ENCODE measurements at regions not wholly inside any gene's neighbourhood (a gene's known extent, or its start where the extent isn't known, plus 50 kb on each side); places are given as distances from the start of the nearest gene placed in this dataset.
"Not testable (repeated sequence)": the region's sequence is repeated elsewhere in the genome, so short reads cannot be mapped to it uniquely, and the experiment has no call there.

- no peak for DNase-seq
Observed at GRCh38 chr7:85708221-85708620, 521.4 kb upstream of the SEMA3D start.

GRCh38 chr7:85705076-85705475, 518.2 kb upstream of the SEMA3D start:
- no peak for DNase-seq

- DNase-seq = no peak
Observed at GRCh38 chr7:85703251-85704010, 516.6 kb upstream of the SEMA3D start.

- no peak for DNase-seq
Observed at GRCh38 chr7:85702348-85702747, 515.5 kb upstream of the SEMA3D start.

- DNase-seq = no peak
Observed at GRCh38 chr7:85699482-85699881, 512.6 kb upstream of the SEMA3D start.

GRCh38 chr7:85695533-85695932, 508.7 kb upstream of the SEMA3D start:
- no peak for DNase-seq

- DNase-seq = no peak
Observed at GRCh38 chr7:85695041-85695440, 508.2 kb upstream of the SEMA3D start.

- no peak for DNase-seq
Observed at GRCh38 chr7:85693326-85693725, 506.5 kb upstream of the SEMA3D start.

- no peak for DNase-seq
Observed at GRCh38 chr7:85688712-85689111, 501.9 kb upstream of the SEMA3D start.

- no peak for DNase-seq
Observed at GRCh38 chr7:85686401-85687181, 499.7 kb upstream of the SEMA3D start.

- DNase-seq = no peak
Observed at GRCh38 chr7:85685901-85686300, 499.0 kb upstream of the SEMA3D start.

GRCh38 chr7:85682833-85683620, 496.2 kb upstream of the SEMA3D start:
- no peak for DNase-seq

GRCh38 chr7:85681241-85681640, 494.4 kb upstream of the SEMA3D start:
- no peak for DNase-seq

GRCh38 chr7:85675093-85675492, 488.2 kb upstream of the SEMA3D start:
- not testable (repeated sequence) for DNase-seq

- DNase-seq = no peak
Observed at GRCh38 chr7:85673876-85674275, 487.0 kb upstream of the SEMA3D start.

GRCh38 chr7:85669225-85669624, 482.4 kb upstream of the SEMA3D start:
- DNase-seq = no peak

- DNase-seq = no peak
Observed at GRCh38 chr7:85664341-85664740, 477.5 kb upstream of the SEMA3D start.

GRCh38 chr7:85659364-85659763, 472.5 kb upstream of the SEMA3D start:
- DNase-seq = no peak

GRCh38 chr7:85655252-85655651, 468.4 kb upstream of the SEMA3D start:
- DNase-seq = no peak

- no peak for DNase-seq
Observed at GRCh38 chr7:85644272-85644671, 457.4 kb upstream of the SEMA3D start.

- no peak for DNase-seq
Observed at GRCh38 chr7:85641331-85641730, 454.5 kb upstream of the SEMA3D start.

GRCh38 chr7:85638394-85638793, 451.5 kb upstream of the SEMA3D start:
- DNase-seq = no peak

- no peak for DNase-seq
Observed at GRCh38 chr7:85634951-85635350, 448.1 kb upstream of the SEMA3D start.
